Neural cell (in vitro differentiated cells): ENCODE measurements at regions not wholly inside any gene's neighbourhood (a gene's known extent, or its start where the extent isn't known, plus 50 kb on each side); places are given as distances from the start of the nearest gene placed in this dataset.

ENCODE experiments used
- H2AFZ ChIP-seq: fragments of 200-600, 300-800 bp; sonication (generic), shearing (Covaris generic); 2 replicates; pipeline ENCODE4 v1.6.0; 2014; ENCODE audit warnings: low read depth, mild to moderate bottlenecking, antibody characterized with exemption, low read length, moderate library complexity
- H3F3A ChIP-seq: fragments of 200-600 bp; shearing (Covaris generic); 2 replicates; pipeline ENCODE4 v1.6.1; 2016; ENCODE audit warnings: mild to moderate bottlenecking, moderate library complexity, mixed read lengths, antibody characterized with exemption, low read length; ENCODE audit not compliant: insufficient read depth, poor library complexity, severe bottlenecking
- H3K27ac ChIP-seq: fragments of 200-600, 300-800 bp; sonication (generic), shearing (Covaris generic); 2 replicates; pipeline ENCODE4 v1.5.1; 2014; ENCODE audit warnings: mild to moderate bottlenecking, low read length, moderate library complexity
- H3K27me3 ChIP-seq: fragments of 300-800, 200-600 bp; sonication (generic), shearing (Covaris generic); 2 replicates; pipeline ENCODE4 v1.6.0; 2014; ENCODE audit warnings: mild to moderate bottlenecking, low read depth, low read length, moderate library complexity; ENCODE audit not compliant: insufficient read depth
- H3K36me3 ChIP-seq: fragments of 300-800, 200-600 bp; sonication (generic), shearing (Covaris generic); 2 replicates; pipeline ENCODE4 v1.5.1; 2014; ENCODE audit warnings: mild to moderate bottlenecking, antibody characterized with exemption, low read length, moderate library complexity; ENCODE audit not compliant: insufficient read depth
- H3K4me2 ChIP-seq: fragments of 300-800, 200-600 bp; sonication (generic), shearing (Covaris generic); 2 replicates; pipeline ENCODE4 v1.6.0; 2014; ENCODE audit warnings: mild to moderate bottlenecking, low read length
- H3K4me3 ChIP-seq: fragments of 300-800, 200-600 bp; sonication (generic), shearing (Covaris generic); 2 replicates; pipeline ENCODE4 v1.5.1; 2014; ENCODE audit warnings: mild to moderate bottlenecking, low read length, moderate library complexity
- H3K79me2 ChIP-seq: fragments of 200-600 bp; shearing (Covaris generic); replicated peaks from 2 replicates; pipeline ENCODE4 v1.6.0; 2014; ENCODE audit warnings: mild to moderate bottlenecking, low read length, moderate library complexity; ENCODE audit not compliant: insufficient read depth
- H3K9ac ChIP-seq: fragments of 300-800, 200-600 bp; sonication (generic), shearing (Covaris generic); 2 replicates; pipeline ENCODE4 v1.6.1; 2016; ENCODE audit warnings: mild to moderate bottlenecking, low read length, mixed read lengths
- H3K9me2 ChIP-seq: fragments of 200-600 bp; shearing (Covaris generic); 2 replicates; pipeline ENCODE4 v1.6.1; 2016; ENCODE audit warnings: mild to moderate bottlenecking, low read length, mixed read lengths; ENCODE audit not compliant: insufficient read depth
- H3K9me3 ChIP-seq: fragments of 200-600, 300-800 bp; sonication (generic), shearing (Covaris generic); 2 replicates; pipeline ENCODE4 v1.6.1; 2016; ENCODE audit warnings: mild to moderate bottlenecking, mixed run types, low read length, moderate library complexity, mixed read lengths
- H4K20me1 ChIP-seq: fragments of 200-600 bp; shearing (Covaris generic); 2 replicates; pipeline ENCODE4 v1.6.1; 2016; ENCODE audit warnings: mild to moderate bottlenecking, mixed run types; ENCODE audit not compliant: insufficient read depth
- CTCF ChIP-seq: fragments of 450-650 bp; IDR thresholded peaks from 2 replicates; pipeline ENCODE4 v1.5.1; 2014; ENCODE audit warnings: antibody characterized with exemption, mild to moderate bottlenecking, moderate library complexity; ENCODE audit not compliant: poor library complexity, severe bottlenecking
- EP300 ChIP-seq: fragments of 450-650 bp; conservative IDR thresholded peaks from 2 replicates; pipeline ENCODE4 v1.6.1; 2014; ENCODE audit warnings: antibody characterized with exemption, mild to moderate bottlenecking, moderate library complexity; ENCODE audit not compliant: poor library complexity, severe bottlenecking
- EZH2 ChIP-seq: fragments of 200-600, 300-800 bp; shearing (Covaris generic), sonication (generic); IDR thresholded peaks from 2 replicates; pipeline ENCODE4 v1.6.1; 2014; ENCODE audit warnings: antibody characterized with exemption, low read length, borderline replicate concordance, mild to moderate bottlenecking; ENCODE audit not compliant: insufficient read depth, poor library complexity, severe bottlenecking
- MXI1 ChIP-seq: fragments of 450-650 bp; conservative IDR thresholded peaks from 2 replicates; pipeline ENCODE4 v1.6.1; 2014; ENCODE audit warnings: antibody characterized with exemption, mild to moderate bottlenecking; ENCODE audit not compliant: poor library complexity, severe bottlenecking
- POLR2AphosphoS5 ChIP-seq: IDR thresholded peaks from 2 replicates; pipeline ENCODE4 v1.6.1; 2012
- RAD21 ChIP-seq: fragments of 450-650 bp; conservative IDR thresholded peaks from 2 replicates; pipeline ENCODE4 v1.6.1; 2014; ENCODE audit warnings: antibody characterized with exemption, mild to moderate bottlenecking, moderate library complexity
- REST ChIP-seq: IDR thresholded peaks from 2 replicates; pipeline ENCODE4 v1.6.1; 2012; ENCODE audit warnings: borderline replicate concordance
- SMC3 ChIP-seq: fragments of 450-650 bp; conservative IDR thresholded peaks from 2 replicates; pipeline ENCODE4 v1.6.1; 2014; ENCODE audit warnings: antibody characterized with exemption, mild to moderate bottlenecking, moderate library complexity; ENCODE audit not compliant: poor library complexity
- TAF1 ChIP-seq: IDR thresholded peaks from 2 replicates; pipeline ENCODE4 v1.6.1; 2012; ENCODE audit warnings: low read depth

- Histone ChIP-seq H4K20me1 (no peaks in the 10 kb centered on the region), H3K9ac (no peak overlapping the region), H3K79me2 (no peaks in the 10 kb centered on the region), H3K27me3 (no peaks in the 10 kb centered on the region), H3K4me2 (no peak overlapping the region), H3F3A (no peaks in the 10 kb centered on the region), H3K9me3 (no peaks in the 10 kb centered on the region), H3K36me3 (no peaks in the 10 kb centered on the region), H2AFZ (no peak overlapping the region), H3K4me3 (no peak overlapping the region), H3K9me2 (no peaks in the 10 kb centered on the region), H3K27ac (no peak overlapping the region)
- TF ChIP-seq POLR2AphosphoS5 (no peak), TAF1 (no peak), REST (no peak), MXI1 (no peak), SMC3 (no peak), RAD21 (no peak), EP300 (no peak), CTCF (no peak), EZH2 (no peak)
These were observed 63.5 kb downstream of the SYT4 start for GRCh38 chr18:43213816-43214215.

DNA sequence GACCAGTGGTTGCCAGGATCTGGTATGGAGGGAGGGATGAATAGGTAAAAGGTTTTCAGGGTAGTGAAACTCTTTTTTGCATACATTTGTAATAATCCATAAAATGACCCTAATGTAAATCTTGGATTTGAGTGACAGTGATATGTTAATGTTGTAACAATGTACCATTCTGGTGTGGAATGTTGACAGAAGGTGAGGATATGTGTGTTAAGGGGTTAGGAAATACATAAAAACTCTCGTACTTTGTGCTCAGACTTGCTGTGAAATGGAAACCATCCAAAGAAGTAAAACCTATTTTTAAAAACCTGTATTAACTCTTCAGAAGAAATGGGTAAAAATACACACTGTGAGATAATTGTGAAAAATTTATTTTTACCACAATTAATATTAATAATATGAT, 66.2 kb downstream of the SYT4 start:
- no peaks in the 10 kb centered on the region for H3K9me2 ChIP-seq
- H3K36me3 ChIP-seq = no peaks in the 10 kb centered on the region
- no peaks in the 10 kb centered on the region for H3K9me3 ChIP-seq
- no peak for TF ChIP-seq RAD21
- TF ChIP-seq REST = no peak
- no peak for TF ChIP-seq SMC3
- no peak for TF ChIP-seq TAF1
- TF ChIP-seq POLR2AphosphoS5 = no peak
- TF ChIP-seq EP300 = no peak
- TF ChIP-seq EZH2 = no peak
- TF ChIP-seq CTCF = no peak
- no peak for TF ChIP-seq MXI1
- H3K9ac ChIP-seq = no peak overlapping the region
- no peaks in the 10 kb centered on the region for H3F3A ChIP-seq
- no peak overlapping the region for H3K4me3 ChIP-seq
- no peak overlapping the region for H3K27ac ChIP-seq
- no peaks in the 10 kb centered on the region for H3K79me2 ChIP-seq
- H3K4me2 ChIP-seq = no peak overlapping the region
- H4K20me1 ChIP-seq = no peaks in the 10 kb centered on the region
- no peaks in the 10 kb centered on the region for H3K27me3 ChIP-seq
- no peak overlapping the region for H2AFZ ChIP-seq
